Vagina (tissue), 2 donors: ENCODE measurements at regions not wholly inside any gene's neighbourhood (a gene's known extent, or its start where the extent isn't known, plus 50 kb on each side); places are given as distances from the start of the nearest gene placed in this dataset.

Experiments used
- DNase-seq, 2 donors: peaks; one replicate each; pipeline ENCODE4 v3.0.0-alpha.2; 2017; ENCODE audit errors: extremely low spot score in 2 of 2
- H3K27ac ChIP-seq: fragments of 200-600 bp; sonication (generic); one replicate; pipeline ENCODE4 v1.5.1; 2019
- H3K27me3 ChIP-seq: fragments of 200-600 bp; sonication (generic); one replicate; pipeline ENCODE4 v1.5.1; 2019
- H3K36me3 ChIP-seq, 2 donors: fragments of 200-600 bp; sonication (generic); one replicate each; pipeline ENCODE4 v1.5.1; 2017 to 2019
- H3K4me1 ChIP-seq: fragments of 200-600 bp; sonication (generic); one replicate; pipeline ENCODE4 v1.5.1; 2019
- H3K4me3 ChIP-seq, 2 donors: fragments of 200-600 bp; sonication (generic); 1 replicate in 1 of 2; 2 replicates in 1 of 2; pipeline ENCODE4 v1.5.1; 2016 to 2019
- H3K9me3 ChIP-seq: fragments of 200-600 bp; sonication (generic); one replicate; pipeline ENCODE4 v1.5.1; 2019
- POLR2A ChIP-seq, 2 donors: fragments of 450-650 bp; IDR thresholded peaks; one replicate each; pipeline ENCODE4 v1.6.1; 2017; ENCODE audit warnings: antibody characterized with exemption in 2 of 2, mild to moderate bottlenecking in 2 of 2, moderate library complexity in 2 of 2
- POLR2AphosphoS5 ChIP-seq, 2 donors: sonication (generic); formaldehyde crosslinking; IDR thresholded peaks; one replicate each; pipeline ENCODE4 v1.9.0; 2017; ENCODE audit warnings: antibody characterized with exemption in 2 of 2, mild to moderate bottlenecking in 2 of 2, low read depth in 1 of 2; ENCODE audit not compliant: insufficient read depth in 1 of 2
- intact Hi-C: fragments of 100-400 bp; cut with DNase I; formaldehyde crosslinking; loops from one replicate; pipeline ENCODE4 v1.15.1; 2023
- TF ChIP-seq, protein P1 (sequence below), 3 experiments: fragments of 450-650 bp in 2 of 3; fragments of 200-600 bp in 1 of 3; sonication (generic) in 1 of 3; IDR thresholded peaks; one replicate each; pipeline ENCODE4 v1.5.1; 2017 to 2019; ENCODE audit warnings: antibody characterized with exemption in 3 of 3, mild to moderate bottlenecking in 2 of 3, moderate library complexity in 2 of 3

DNA sequence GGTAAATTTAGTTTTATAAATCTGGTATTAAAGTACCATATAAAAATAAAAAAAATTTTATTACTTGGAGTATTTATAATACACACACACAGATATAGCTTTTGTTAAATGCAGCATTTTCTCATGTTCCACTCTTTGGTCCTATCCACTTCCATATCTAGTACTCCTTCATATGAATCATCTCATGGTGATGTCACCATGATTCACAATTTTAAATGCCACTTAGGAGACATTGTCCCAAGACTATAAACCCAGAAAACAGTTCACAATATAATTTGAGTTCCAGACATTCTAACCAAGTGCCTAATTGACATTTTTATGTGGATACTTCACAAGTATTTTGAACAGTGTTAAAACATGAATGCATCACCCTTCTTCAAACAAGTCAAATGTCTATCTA is 1398.3 kb downstream of the DSC3 start:
- intact Hi-C loops, result no loop called here
- H3K27me3 ChIP-seq, result no peaks in the 10 kb centered on the region
- H3K4me3 ChIP-seq, result no peak overlapping the region
- DNase-seq, result no peak
- H3K27ac ChIP-seq, result no peak overlapping the region
- H3K36me3 ChIP-seq, result no peaks in the 10 kb centered on the region
- H3K4me1 ChIP-seq, result no peaks in the 10 kb centered on the region
- TF ChIP-seq POLR2A (IDR thresholded peaks at IDR 0.05) (no peak), POLR2AphosphoS5 (IDR thresholded peaks at IDR 0.05; ENCODE audit: insufficient read depth in 1 of 2, low read depth in 1 of 2) (no peak)
- TF ChIP-seq, protein P1, sequence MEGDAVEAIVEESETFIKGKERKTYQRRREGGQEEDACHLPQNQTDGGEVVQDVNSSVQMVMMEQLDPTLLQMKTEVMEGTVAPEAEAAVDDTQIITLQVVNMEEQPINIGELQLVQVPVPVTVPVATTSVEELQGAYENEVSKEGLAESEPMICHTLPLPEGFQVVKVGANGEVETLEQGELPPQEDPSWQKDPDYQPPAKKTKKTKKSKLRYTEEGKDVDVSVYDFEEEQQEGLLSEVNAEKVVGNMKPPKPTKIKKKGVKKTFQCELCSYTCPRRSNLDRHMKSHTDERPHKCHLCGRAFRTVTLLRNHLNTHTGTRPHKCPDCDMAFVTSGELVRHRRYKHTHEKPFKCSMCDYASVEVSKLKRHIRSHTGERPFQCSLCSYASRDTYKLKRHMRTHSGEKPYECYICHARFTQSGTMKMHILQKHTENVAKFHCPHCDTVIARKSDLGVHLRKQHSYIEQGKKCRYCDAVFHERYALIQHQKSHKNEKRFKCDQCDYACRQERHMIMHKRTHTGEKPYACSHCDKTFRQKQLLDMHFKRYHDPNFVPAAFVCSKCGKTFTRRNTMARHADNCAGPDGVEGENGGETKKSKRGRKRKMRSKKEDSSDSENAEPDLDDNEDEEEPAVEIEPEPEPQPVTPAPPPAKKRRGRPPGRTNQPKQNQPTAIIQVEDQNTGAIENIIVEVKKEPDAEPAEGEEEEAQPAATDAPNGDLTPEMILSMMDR (IDR thresholded peaks at IDR 0.05), result no peak
- no peaks in the 10 kb centered on the region for H3K9me3 ChIP-seq

- TF ChIP-seq POLR2A (IDR thresholded peaks at IDR 0.05) (no peak), POLR2AphosphoS5 (IDR thresholded peaks at IDR 0.05; ENCODE audit: insufficient read depth in 1 of 2, low read depth in 1 of 2) (no peak)
- TF ChIP-seq, protein P1 (IDR thresholded peaks at IDR 0.05), result no peak
- H3K36me3 ChIP-seq, result no peaks in the 10 kb centered on the region
- no peaks in the 10 kb centered on the region for H3K9me3 ChIP-seq
- H3K27ac ChIP-seq, result no peak overlapping the region
- no peak overlapping the region for H3K4me3 ChIP-seq
- intact Hi-C loops, result no loop called here
- H3K4me1 ChIP-seq, result no peaks in the 10 kb centered on the region
- no peak for DNase-seq
- no peaks in the 10 kb centered on the region for H3K27me3 ChIP-seq
Observed at GRCh38 chr18:29629493-29630036, 1413.0 kb downstream of the DSC3 start.

DNA sequence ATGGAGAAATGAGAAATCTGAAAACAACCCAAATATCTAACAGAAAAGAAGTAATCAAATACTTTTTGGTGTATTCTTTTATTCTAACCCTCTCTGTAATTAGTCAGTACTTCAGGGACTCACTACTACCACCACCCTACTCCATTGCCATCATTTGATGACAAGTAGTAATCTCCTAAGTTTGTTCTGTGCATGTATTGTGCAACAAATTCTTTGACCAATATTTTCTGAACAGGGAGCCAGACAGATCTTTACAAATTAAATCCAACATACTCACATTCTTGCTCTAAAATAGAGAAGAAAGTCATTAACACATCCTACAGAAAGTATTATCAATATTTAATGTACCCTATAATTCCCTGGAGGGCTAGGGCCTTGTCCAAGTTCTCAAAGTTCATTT is 1416.4 kb downstream of the DSC3 start:
- intact Hi-C loops, result no loop called here
- Histone ChIP-seq H3K4me3 (no peak overlapping the region), H3K9me3 (no peaks in the 10 kb centered on the region), H3K27ac (no peak overlapping the region), H3K36me3 (no peaks in the 10 kb centered on the region), H3K27me3 (no peaks in the 10 kb centered on the region), H3K4me1 (no peaks in the 10 kb centered on the region)
- DNase-seq, result no peak
- TF ChIP-seq POLR2A (IDR thresholded peaks at IDR 0.05) (no peak), POLR2AphosphoS5 (IDR thresholded peaks at IDR 0.05; ENCODE audit: insufficient read depth in 1 of 2, low read depth in 1 of 2) (no peak)
- TF ChIP-seq, protein P1 (IDR thresholded peaks at IDR 0.05), result no peak

DNA sequence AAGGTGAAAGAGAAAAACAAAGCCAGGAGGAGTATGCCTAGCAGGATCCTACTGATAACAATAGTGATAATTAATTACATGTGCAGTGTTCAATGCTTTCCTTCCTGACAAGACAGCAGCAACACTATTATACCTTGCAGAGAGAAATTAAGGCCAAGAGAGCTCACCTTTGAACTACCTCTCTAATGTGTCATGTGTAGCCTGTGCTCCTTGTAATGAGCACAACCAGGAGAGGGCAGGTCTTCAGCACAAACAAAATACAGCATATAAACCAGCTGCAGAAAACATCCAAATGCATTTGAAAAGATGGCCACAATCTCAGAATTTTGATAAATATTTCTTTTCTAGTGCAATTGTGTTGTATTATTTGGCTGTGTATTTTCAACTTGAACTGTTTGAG is 1425.7 kb downstream of the DSC3 start:
- TF ChIP-seq POLR2A (IDR thresholded peaks at IDR 0.05) (no peak), POLR2AphosphoS5 (IDR thresholded peaks at IDR 0.05; ENCODE audit: insufficient read depth in 1 of 2, low read depth in 1 of 2) (no peak)
- TF ChIP-seq, protein P1 (IDR thresholded peaks at IDR 0.05), result no peak
- intact Hi-C loops, result no loop called here
- Histone ChIP-seq H3K27ac (no peak overlapping the region), H3K36me3 (no peaks in the 10 kb centered on the region), H3K4me1 (no peaks in the 10 kb centered on the region), H3K27me3 (no peaks in the 10 kb centered on the region), H3K4me3 (no peak overlapping the region), H3K9me3 (no peaks in the 10 kb centered on the region)
- no peak for DNase-seq

DNA sequence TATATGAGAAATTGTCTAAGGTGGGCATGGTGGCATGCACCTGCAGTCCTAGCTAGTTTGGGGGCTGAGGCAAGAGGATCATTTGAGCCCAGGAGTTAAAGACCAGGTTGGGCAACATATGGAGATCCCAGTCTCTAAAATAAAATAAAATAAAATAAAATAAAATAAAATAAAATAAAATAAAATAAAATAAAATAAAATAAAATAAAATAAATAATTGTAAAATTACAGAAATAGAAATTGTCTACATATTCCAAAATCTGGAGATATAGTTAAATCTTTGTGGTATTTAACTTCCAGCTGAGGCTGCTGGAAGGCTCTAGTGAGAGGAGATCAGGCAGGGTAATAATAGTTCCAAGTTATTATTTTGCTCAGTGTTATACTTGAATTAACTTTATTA is 1432.1 kb upstream of the CDH2 start:
- no peaks in the 10 kb centered on the region for H3K4me1 ChIP-seq
- no peaks in the 10 kb centered on the region for H3K36me3 ChIP-seq
- no peak for TF ChIP-seq POLR2A (IDR thresholded peaks at IDR 0.05)
- TF ChIP-seq, protein P1 (IDR thresholded peaks at IDR 0.05), result no peak
- H3K27me3 ChIP-seq, result no peaks in the 10 kb centered on the region
- H3K9me3 ChIP-seq, result no peaks in the 10 kb centered on the region
- no peak overlapping the region for H3K27ac ChIP-seq
- H3K4me3 ChIP-seq, result no peak overlapping the region
- DNase-seq, result no peak
- intact Hi-C loops, result no loop called here
